ENCODE measurements at regions not wholly inside any gene's neighbourhood (a gene's known extent, or its start where the extent isn't known, plus 50 kb on each side); places are given as distances from the start of the nearest gene placed in this dataset.
"Not testable (repeated sequence)": the region's sequence is repeated elsewhere in the genome, so short reads cannot be mapped to it uniquely, and the experiment has no call there.

DNA sequence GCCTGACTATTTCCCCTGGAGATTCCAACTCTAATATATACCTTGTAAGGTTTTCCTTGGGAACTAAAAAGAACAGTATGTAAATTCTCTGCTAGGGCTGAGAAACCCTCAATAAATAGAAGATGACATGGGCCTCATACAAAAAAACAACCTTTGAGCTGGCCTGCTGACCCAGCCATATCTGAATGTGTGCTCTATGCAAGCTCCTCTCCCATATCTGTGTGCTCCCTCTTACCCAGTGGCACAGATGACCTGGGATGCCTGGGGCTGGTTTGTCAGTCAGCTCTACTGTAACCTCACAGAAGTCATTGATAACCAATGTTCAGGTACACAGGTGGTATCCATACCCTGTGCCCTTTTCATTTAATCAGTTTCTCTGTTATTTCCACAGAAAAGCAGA is 329.2 kb downstream of the SEC16B start:
- intact Hi-C loops (cut with micrococcal nuclease), result no loop called here
- TF ChIP-seq, protein P1, sequence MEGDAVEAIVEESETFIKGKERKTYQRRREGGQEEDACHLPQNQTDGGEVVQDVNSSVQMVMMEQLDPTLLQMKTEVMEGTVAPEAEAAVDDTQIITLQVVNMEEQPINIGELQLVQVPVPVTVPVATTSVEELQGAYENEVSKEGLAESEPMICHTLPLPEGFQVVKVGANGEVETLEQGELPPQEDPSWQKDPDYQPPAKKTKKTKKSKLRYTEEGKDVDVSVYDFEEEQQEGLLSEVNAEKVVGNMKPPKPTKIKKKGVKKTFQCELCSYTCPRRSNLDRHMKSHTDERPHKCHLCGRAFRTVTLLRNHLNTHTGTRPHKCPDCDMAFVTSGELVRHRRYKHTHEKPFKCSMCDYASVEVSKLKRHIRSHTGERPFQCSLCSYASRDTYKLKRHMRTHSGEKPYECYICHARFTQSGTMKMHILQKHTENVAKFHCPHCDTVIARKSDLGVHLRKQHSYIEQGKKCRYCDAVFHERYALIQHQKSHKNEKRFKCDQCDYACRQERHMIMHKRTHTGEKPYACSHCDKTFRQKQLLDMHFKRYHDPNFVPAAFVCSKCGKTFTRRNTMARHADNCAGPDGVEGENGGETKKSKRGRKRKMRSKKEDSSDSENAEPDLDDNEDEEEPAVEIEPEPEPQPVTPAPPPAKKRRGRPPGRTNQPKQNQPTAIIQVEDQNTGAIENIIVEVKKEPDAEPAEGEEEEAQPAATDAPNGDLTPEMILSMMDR (IDR thresholded peaks at IDR 0.05), result no peak
- no peak for TF ChIP-seq EZH2 (IDR thresholded peaks at IDR 0.05; ENCODE audit: borderline replicate concordance, insufficient read depth, low read depth, low read length, poor library complexity, severe bottlenecking)
- H3K27me3 ChIP-seq (replicated peaks in 1 of 4; ENCODE audit: control extremely low read depth in 1 of 4, control insufficient read depth in 3 of 4, insufficient read depth in 4 of 4, low read length in 3 of 4), result no peaks in the 10 kb centered on the region
- no peaks in the 10 kb centered on the region for H3K4me1 Mint-ChIP-seq
- CTCF ChIA-PET, result no interaction called here
- no peak overlapping the region for H2AFZ ChIP-seq (ENCODE audit: insufficient read depth, low read depth, low read length, poor library complexity, severe bottlenecking)
- no peak overlapping the region for H3K27ac ChIP-seq (ENCODE audit: low read length in 2 of 2)
- no peaks in the 10 kb centered on the region for H4K20me1 ChIP-seq (ENCODE audit: control insufficient read depth, insufficient read depth, low read length, poor library complexity, severe bottlenecking)
- no peak for DNase-seq
- no peak overlapping the region for H3K9ac ChIP-seq (ENCODE audit: low read length)
- H3K9me3 Mint-ChIP-seq (ENCODE audit: insufficient read depth), result no peaks in the 10 kb centered on the region
- no peaks in the 10 kb centered on the region for H3K79me2 ChIP-seq (ENCODE audit: control insufficient read depth, insufficient read depth, low read length)
- no peak overlapping the region for H3K4me2 ChIP-seq (replicated peaks; ENCODE audit: low read depth, low read length, poor library complexity, severe bottlenecking)
- H3K4me1 ChIP-seq (ENCODE audit: control insufficient read depth in 2 of 2, insufficient read depth in 2 of 2, low read length in 2 of 2), result no peaks in the 10 kb centered on the region
- no peaks in the 10 kb centered on the region for H3K27me3 Mint-ChIP-seq
- H3K4me3 Mint-ChIP-seq, result no peak overlapping the region
- POLR2A ChIA-PET, result no interaction called here
- no peak for ATAC-seq (ENCODE audit: low read depth)
- no peak overlapping the region for H3K4me3 ChIP-seq (ENCODE audit: control extremely low read depth in 1 of 5, extremely low read depth in 1 of 5, insufficient read depth in 1 of 5, low read depth in 2 of 5, low read length in 4 of 5)
- H3K36me3 ChIP-seq (replicated peaks in 1 of 2; ENCODE audit: control extremely low read depth in 1 of 2, control insufficient read depth in 1 of 2, extremely low read depth in 1 of 2, insufficient read depth in 2 of 2, low read length in 1 of 2), result no peaks in the 10 kb centered on the region
- no peak overlapping the region for H3K27ac Mint-ChIP-seq
- H3K9me3 ChIP-seq (ENCODE audit: control extremely low read depth in 1 of 3, control insufficient read depth in 2 of 3, insufficient read depth in 1 of 3, low read length in 2 of 3), result no peaks in the 10 kb centered on the region

DNA sequence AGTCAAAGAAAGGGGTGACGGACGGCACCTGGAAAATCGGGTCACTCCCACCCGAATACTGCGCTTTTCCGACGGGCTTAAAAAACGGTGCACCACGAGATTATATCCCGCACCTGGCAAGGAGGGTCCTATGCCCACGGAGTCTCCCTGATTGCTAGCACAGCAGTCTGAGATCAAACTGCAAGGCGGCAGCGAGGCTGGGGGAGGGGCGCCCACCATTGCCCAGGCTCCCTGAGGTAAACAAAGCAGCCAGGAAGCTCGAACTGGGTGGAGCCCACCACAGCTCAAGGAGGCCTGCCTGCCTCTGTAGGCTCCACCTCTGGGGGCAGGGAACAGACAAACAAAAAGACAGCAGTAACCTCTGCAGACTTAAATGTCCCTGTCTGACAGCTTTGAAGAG is 335.7 kb downstream of the SEC16B start:
- ATAC-seq (ENCODE audit: low read depth); intact Hi-C loops (cut with micrococcal nuclease); CTCF ChIA-PET; H3K4me3 Mint-ChIP-seq; H4K20me1 ChIP-seq (ENCODE audit: control insufficient read depth, insufficient read depth, low read length, poor library complexity, severe bottlenecking); H3K27ac ChIP-seq (ENCODE audit: low read length in 2 of 2); H3K27me3 ChIP-seq (replicated peaks in 1 of 4; ENCODE audit: control extremely low read depth in 1 of 4, control insufficient read depth in 3 of 4, insufficient read depth in 4 of 4, low read length in 3 of 4); H3K9me3 ChIP-seq (ENCODE audit: control extremely low read depth in 1 of 3, control insufficient read depth in 2 of 3, insufficient read depth in 1 of 3, low read length in 2 of 3); POLR2A ChIA-PET; H3K9me3 Mint-ChIP-seq (ENCODE audit: insufficient read depth); H3K4me3 ChIP-seq (ENCODE audit: control extremely low read depth in 1 of 5, extremely low read depth in 1 of 5, insufficient read depth in 1 of 5, low read depth in 2 of 5, low read length in 4 of 5); H3K79me2 ChIP-seq (ENCODE audit: control insufficient read depth, insufficient read depth, low read length); H3K27ac Mint-ChIP-seq; H3K9ac ChIP-seq (ENCODE audit: low read length); H3K4me2 ChIP-seq (replicated peaks; ENCODE audit: low read depth, low read length, poor library complexity, severe bottlenecking); H3K4me1 Mint-ChIP-seq; DNase-seq; H2AFZ ChIP-seq (ENCODE audit: insufficient read depth, low read depth, low read length, poor library complexity, severe bottlenecking); H3K36me3 ChIP-seq (replicated peaks in 1 of 2; ENCODE audit: control extremely low read depth in 1 of 2, control insufficient read depth in 1 of 2, extremely low read depth in 1 of 2, insufficient read depth in 2 of 2, low read length in 1 of 2); H3K4me1 ChIP-seq (ENCODE audit: control insufficient read depth in 2 of 2, insufficient read depth in 2 of 2, low read length in 2 of 2); H3K27me3 Mint-ChIP-seq: not testable (repeated sequence)
- 82% methylated on average over 10 of the region's 15 CpGs for WGBS (ENCODE audit: insufficient coverage)

Measured in B cell (primary cell).